Loucy (cell line): ENCODE measurements at regions not wholly inside any gene's neighbourhood (a gene's known extent, or its start where the extent isn't known, plus 50 kb on each side); places are given as distances from the start of the nearest gene placed in this dataset.

Source experiments
- H2AFZ ChIP-seq: fragments of 200-600 bp; sonication (generic); 2 replicates; pipeline ENCODE4 v1.6.0; 2016; ENCODE audit warnings: antibody characterized with exemption, mild to moderate bottlenecking, low read length, moderate library complexity
- H3F3A ChIP-seq: fragments of 200-600 bp; 2 replicates; pipeline ENCODE4 v1.6.0; 2016; ENCODE audit warnings: antibody characterized with exemption, low read depth, mild to moderate bottlenecking
- H3K27me3 ChIP-seq: fragments of 200-600 bp; sonication (generic); 2 replicates; pipeline ENCODE4 v1.6.1; 2014; ENCODE audit warnings: low read length, mild to moderate bottlenecking; ENCODE audit not compliant: insufficient read depth, poor library complexity, severe bottlenecking
- H3K36me3 ChIP-seq: fragments of 200-600 bp; sonication (generic); 2 replicates; pipeline ENCODE4 v1.6.1; 2016; ENCODE audit warnings: low read length; ENCODE audit not compliant: insufficient read depth
- H3K4me1 ChIP-seq: fragments of 200-600 bp; sonication (generic); 2 replicates; pipeline ENCODE4 v1.5.1; 2014; ENCODE audit warnings: low read length, mild to moderate bottlenecking; ENCODE audit not compliant: insufficient read depth, poor library complexity, severe bottlenecking
- H3K4me2 ChIP-seq: fragments of 200-600 bp; sonication (generic); 2 replicates; pipeline ENCODE4 v1.6.0; 2014; ENCODE audit warnings: antibody characterized with exemption, low read length, low read depth, mild to moderate bottlenecking; ENCODE audit not compliant: poor library complexity, severe bottlenecking
- H3K4me3 ChIP-seq: fragments of 200-600 bp; sonication (generic); 2 replicates; pipeline ENCODE4 v1.5.1; 2014; ENCODE audit warnings: low read length, mild to moderate bottlenecking, mixed read lengths; ENCODE audit not compliant: poor library complexity, severe bottlenecking
- H3K79me2 ChIP-seq: fragments of 200-600 bp; sonication (generic); 2 replicates; pipeline ENCODE4 v1.6.1; 2014; ENCODE audit warnings: low read length; ENCODE audit not compliant: insufficient read depth
- H3K9ac ChIP-seq: fragments of 200-600 bp; sonication (generic); 2 replicates; pipeline ENCODE4 v1.6.0; 2014; ENCODE audit warnings: mild to moderate bottlenecking, low read depth, low read length, moderate library complexity; ENCODE audit not compliant: poor library complexity, severe bottlenecking
- H3K9me2 ChIP-seq: fragments of 200-600 bp; sonication (generic); replicated peaks from 2 replicates; pipeline ENCODE4 v1.6.1; 2016; ENCODE audit warnings: low read depth, low read length, mixed read lengths
- H3K9me3 ChIP-seq: fragments of 200-600 bp; sonication (generic); 2 replicates; pipeline ENCODE4 v1.6.1; 2014; ENCODE audit warnings: mild to moderate bottlenecking, antibody characterized with exemption, low read length, low read depth; ENCODE audit not compliant: insufficient read depth
- H4K20me1 ChIP-seq: fragments of 200-600 bp; sonication (generic); 2 replicates; pipeline ENCODE4 v1.6.0; 2014; ENCODE audit warnings: antibody characterized with exemption, low read length, mild to moderate bottlenecking; ENCODE audit not compliant: insufficient read depth, poor library complexity, severe bottlenecking
- EZH2phosphoT487 ChIP-seq: fragments of 200-600 bp; IDR thresholded peaks from 2 replicates; pipeline ENCODE4 v1.6.1; 2018; ENCODE audit warnings: antibody characterized with exemption, mild to moderate bottlenecking, moderate library complexity, borderline replicate concordance
- TF ChIP-seq, protein P1 (sequence below): fragments of 200-600 bp; sonication (generic); conservative IDR thresholded peaks from 2 replicates; pipeline ENCODE4 v1.5.1; 2014; ENCODE audit warnings: mild to moderate bottlenecking, antibody characterized with exemption, low read length

DNA sequence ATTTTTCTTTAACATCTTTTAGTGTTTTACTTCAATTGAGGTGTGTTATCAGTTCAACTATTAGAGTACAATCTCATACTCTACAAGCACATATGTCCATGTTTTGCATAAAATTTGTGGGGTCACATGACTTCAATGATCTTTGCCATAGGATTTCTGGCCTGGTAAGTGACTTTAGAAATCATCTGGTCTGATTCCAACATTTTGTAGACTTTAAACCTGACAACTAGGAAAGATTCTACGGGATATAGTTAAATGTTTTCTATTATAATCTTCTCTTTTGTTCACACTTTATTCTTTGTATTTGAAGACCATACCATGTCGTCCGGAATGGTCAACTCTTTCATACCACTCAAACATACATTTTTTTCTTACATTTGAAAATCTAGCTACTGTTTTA lies 62.0 kb upstream of the NEUROD1 start:
- peaks cover 14% of the 10 kb centered on the region for H3K4me1 ChIP-seq
- H3K4me3 ChIP-seq: no peak overlapping the region
- TF ChIP-seq, protein P1, sequence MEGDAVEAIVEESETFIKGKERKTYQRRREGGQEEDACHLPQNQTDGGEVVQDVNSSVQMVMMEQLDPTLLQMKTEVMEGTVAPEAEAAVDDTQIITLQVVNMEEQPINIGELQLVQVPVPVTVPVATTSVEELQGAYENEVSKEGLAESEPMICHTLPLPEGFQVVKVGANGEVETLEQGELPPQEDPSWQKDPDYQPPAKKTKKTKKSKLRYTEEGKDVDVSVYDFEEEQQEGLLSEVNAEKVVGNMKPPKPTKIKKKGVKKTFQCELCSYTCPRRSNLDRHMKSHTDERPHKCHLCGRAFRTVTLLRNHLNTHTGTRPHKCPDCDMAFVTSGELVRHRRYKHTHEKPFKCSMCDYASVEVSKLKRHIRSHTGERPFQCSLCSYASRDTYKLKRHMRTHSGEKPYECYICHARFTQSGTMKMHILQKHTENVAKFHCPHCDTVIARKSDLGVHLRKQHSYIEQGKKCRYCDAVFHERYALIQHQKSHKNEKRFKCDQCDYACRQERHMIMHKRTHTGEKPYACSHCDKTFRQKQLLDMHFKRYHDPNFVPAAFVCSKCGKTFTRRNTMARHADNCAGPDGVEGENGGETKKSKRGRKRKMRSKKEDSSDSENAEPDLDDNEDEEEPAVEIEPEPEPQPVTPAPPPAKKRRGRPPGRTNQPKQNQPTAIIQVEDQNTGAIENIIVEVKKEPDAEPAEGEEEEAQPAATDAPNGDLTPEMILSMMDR: no peak
- no peak for TF ChIP-seq EZH2phosphoT487
- H3F3A ChIP-seq: no peaks in the 10 kb centered on the region
- H3K36me3 ChIP-seq: no peaks in the 10 kb centered on the region
- no peaks in the 10 kb centered on the region for H3K79me2 ChIP-seq
- H2AFZ ChIP-seq: peak overlapping the region; percentile 44; the same call in 1 of the 2 replicates
- H3K9me2 ChIP-seq: no peaks in the 10 kb centered on the region
- no peaks in the 10 kb centered on the region for H4K20me1 ChIP-seq
- H3K9me3 ChIP-seq: 0 out of 2 replicates have a peak, but pooled peaks cover 1% of the 10 kb centered on the region
- no peak overlapping the region for H3K4me2 ChIP-seq
- H3K27me3 ChIP-seq: no peaks in the 10 kb centered on the region
- no peak overlapping the region for H3K9ac ChIP-seq

DNA sequence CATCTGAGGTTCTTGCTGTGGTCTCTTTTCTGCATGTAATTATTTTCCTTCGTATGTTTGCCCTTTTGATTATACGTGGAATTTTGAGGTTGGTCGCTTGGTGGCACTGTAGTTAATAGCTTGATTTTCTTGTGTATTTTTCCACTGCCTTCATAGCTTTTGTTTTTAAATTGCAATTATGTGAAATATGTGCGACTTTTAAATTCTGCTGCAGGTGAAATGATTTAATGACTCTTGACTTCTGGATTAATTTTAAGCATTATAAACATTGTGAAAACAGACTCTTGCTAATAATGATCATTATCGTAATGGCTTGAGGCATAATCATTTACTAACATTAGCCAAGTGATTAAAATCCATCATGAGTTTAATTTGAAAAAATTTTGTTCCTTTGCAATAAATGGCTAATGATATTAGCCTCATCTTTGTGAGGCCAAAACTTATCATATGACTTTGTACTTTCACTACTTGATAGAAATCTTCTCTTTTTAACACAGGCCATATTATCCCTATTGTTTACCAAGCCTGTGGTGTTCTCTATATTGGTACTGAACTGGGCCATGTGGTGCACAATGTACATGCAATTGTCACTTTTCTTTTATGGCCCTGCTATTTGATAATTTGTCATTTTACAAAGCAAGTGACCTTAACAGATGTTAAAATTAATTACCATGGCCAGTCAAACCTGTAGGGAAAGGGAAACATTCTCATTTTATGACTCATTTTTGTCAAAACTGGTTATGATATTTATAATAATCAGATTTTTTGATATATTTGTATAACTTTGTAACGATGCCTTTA lies 62.8 kb upstream of the NEUROD1 start:
- Histone ChIP-seq H3K4me3 (no peak overlapping the region), H3K27me3 (no peaks in the 10 kb centered on the region), H2AFZ (peak overlapping the region; percentile 44; the same call in 1 of the 2 replicates), H3K36me3 (no peaks in the 10 kb centered on the region), H3F3A (no peaks in the 10 kb centered on the region), H4K20me1 (no peaks in the 10 kb centered on the region), H3K9me3 (0 out of 2 replicates have a peak, but pooled peaks cover 5% of the 10 kb centered on the region), H3K4me1 (peaks cover 14% of the 10 kb centered on the region), H3K9ac (peak overlapping the region; percentile 6), H3K9me2 (no peaks in the 10 kb centered on the region), H3K4me2 (peak overlapping the region; percentile 17), H3K79me2 (no peaks in the 10 kb centered on the region)
- TF ChIP-seq, protein P1: peak; percentile 94
- TF ChIP-seq EZH2phosphoT487: no peak

DNA sequence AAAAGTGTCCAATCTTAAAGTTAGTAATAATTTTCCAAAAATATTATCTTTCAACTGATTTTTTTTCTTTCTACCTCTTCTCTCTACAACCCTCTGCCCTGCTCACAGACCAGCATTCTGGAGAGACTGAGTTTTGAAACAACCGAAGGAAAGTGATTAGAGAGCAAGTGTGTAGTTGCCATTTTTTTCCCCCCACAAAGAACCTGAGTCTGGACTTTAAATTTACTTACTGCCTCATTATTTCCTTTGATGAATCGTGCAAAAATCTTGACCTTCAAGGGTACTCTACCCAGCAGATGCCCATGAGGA lies 63.4 kb upstream of the NEUROD1 start:
- H3K4me2 ChIP-seq: no peak overlapping the region

More for the DNA sequence above, 63.4 kb upstream of the NEUROD1 start:
- 0 out of 2 replicates have a peak, but pooled peaks cover 5% of the 10 kb centered on the region for H3K9me3 ChIP-seq
- H3F3A ChIP-seq: no peaks in the 10 kb centered on the region
- no peaks in the 10 kb centered on the region for H4K20me1 ChIP-seq
- no peaks in the 10 kb centered on the region for H3K79me2 ChIP-seq
- H3K4me3 ChIP-seq: no peak overlapping the region
- no peaks in the 10 kb centered on the region for H3K27me3 ChIP-seq
- no peaks in the 10 kb centered on the region for H3K36me3 ChIP-seq
- H3K4me1 ChIP-seq: peaks cover 14% of the 10 kb centered on the region
- H3K9ac ChIP-seq: no peak overlapping the region
- H2AFZ ChIP-seq: no peak overlapping the region; the same call in 1 of the 2 replicates
- H3K9me2 ChIP-seq: no peaks in the 10 kb centered on the region
- no peak for TF ChIP-seq EZH2phosphoT487
- TF ChIP-seq, protein P1: no peak
